Nephron progenitor cell (in vitro differentiated cells): ENCODE measurements at regions not wholly inside any gene's neighbourhood (a gene's known extent, or its start where the extent isn't known, plus 50 kb on each side); places are given as distances from the start of the nearest gene placed in this dataset.

ENCODE experiments used
- DNase-seq: peaks from one replicate; pipeline ENCODE4 v3.0.0; 2021
- H3K27ac Mint-ChIP-seq: 2 replicates; pipeline ENCODE4 v1.8.0; 2021; ENCODE audit warnings: mild to moderate bottlenecking, moderate library complexity, mixed read lengths
- H3K27me3 Mint-ChIP-seq: 2 replicates; pipeline ENCODE4 v1.8.0; 2021; ENCODE audit warnings: mild to moderate bottlenecking, low read depth, mixed read lengths; ENCODE audit not compliant: poor library complexity
- H3K36me3 Mint-ChIP-seq: 2 replicates; pipeline ENCODE4 v1.8.0; 2021; ENCODE audit warnings: low read depth, mixed read lengths
- H3K4me1 Mint-ChIP-seq: 2 replicates; pipeline ENCODE4 v1.8.0; 2021; ENCODE audit warnings: mixed read lengths
- H3K4me3 Mint-ChIP-seq: 2 replicates; pipeline ENCODE4 v1.8.0; 2021; ENCODE audit warnings: mild to moderate bottlenecking, moderate library complexity, mixed read lengths
- H3K9me3 Mint-ChIP-seq: 2 replicates; pipeline ENCODE4 v1.8.0; 2021; ENCODE audit warnings: mild to moderate bottlenecking, moderate library complexity, mixed read lengths
- TF ChIP-seq, protein P1 (sequence below): fragments of 200-600 bp; sonication (generic); IDR thresholded peaks from 2 replicates; pipeline ENCODE4 v1.5.0; 2021; ENCODE audit warnings: antibody characterized with exemption

DNA sequence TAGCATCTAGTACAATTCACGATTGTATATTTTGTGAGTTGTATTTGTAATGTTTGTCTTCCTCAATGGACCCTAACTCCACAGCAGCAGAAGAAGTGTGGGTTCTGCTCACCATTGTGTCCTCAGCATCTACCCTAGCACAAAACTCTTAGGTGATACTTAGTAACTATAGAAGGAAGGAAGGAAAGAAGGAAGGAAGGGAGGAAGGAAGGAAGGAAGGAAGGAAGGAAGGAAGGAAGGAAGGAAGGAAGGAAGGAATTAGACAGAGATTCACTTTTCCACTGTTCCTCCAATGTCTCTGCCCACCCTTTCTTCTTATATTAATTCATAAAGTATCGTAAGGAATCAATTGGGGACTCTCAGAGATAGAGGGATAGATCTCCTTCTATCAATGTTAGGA, 288.2 kb downstream of the NFIB start:
- no peak overlapping the region for H3K4me3 Mint-ChIP-seq
- TF ChIP-seq, protein P1, sequence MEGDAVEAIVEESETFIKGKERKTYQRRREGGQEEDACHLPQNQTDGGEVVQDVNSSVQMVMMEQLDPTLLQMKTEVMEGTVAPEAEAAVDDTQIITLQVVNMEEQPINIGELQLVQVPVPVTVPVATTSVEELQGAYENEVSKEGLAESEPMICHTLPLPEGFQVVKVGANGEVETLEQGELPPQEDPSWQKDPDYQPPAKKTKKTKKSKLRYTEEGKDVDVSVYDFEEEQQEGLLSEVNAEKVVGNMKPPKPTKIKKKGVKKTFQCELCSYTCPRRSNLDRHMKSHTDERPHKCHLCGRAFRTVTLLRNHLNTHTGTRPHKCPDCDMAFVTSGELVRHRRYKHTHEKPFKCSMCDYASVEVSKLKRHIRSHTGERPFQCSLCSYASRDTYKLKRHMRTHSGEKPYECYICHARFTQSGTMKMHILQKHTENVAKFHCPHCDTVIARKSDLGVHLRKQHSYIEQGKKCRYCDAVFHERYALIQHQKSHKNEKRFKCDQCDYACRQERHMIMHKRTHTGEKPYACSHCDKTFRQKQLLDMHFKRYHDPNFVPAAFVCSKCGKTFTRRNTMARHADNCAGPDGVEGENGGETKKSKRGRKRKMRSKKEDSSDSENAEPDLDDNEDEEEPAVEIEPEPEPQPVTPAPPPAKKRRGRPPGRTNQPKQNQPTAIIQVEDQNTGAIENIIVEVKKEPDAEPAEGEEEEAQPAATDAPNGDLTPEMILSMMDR: no peak
- H3K9me3 Mint-ChIP-seq: peaks cover 3% of the 10 kb centered on the region
- peaks cover 28% of the 10 kb centered on the region for H3K4me1 Mint-ChIP-seq
- H3K27me3 Mint-ChIP-seq: no peaks in the 10 kb centered on the region
- no peak for DNase-seq
- H3K27ac Mint-ChIP-seq: no peak overlapping the region
- H3K36me3 Mint-ChIP-seq: no peaks in the 10 kb centered on the region

DNA sequence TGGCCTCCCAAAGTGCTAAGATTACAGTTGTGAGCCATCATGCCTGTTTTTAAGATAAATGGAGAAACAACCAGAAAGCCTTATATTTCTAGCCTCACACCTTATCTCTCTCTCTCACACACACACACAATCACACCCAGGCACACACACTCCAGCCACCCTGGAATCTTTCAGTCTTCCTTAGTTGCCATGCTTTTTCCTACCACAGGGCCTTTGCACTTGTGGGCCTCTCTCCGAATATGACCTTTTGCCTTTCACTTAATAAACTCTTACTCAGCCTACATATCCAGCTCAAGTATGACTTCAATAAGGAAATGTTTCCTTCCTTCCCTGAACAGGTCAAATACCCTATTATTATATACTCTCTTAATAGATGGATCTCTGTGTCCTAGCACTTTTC, 290.7 kb downstream of the NFIB start:
- no peak for DNase-seq
- Mint-ChIP-seq H3K4me3 (no peak overlapping the region), H3K9me3 (peaks cover 3% of the 10 kb centered on the region), H3K27me3 (peaks cover 3% of the 10 kb centered on the region), H3K27ac (no peak overlapping the region), H3K36me3 (no peaks in the 10 kb centered on the region), H3K4me1 (peaks cover 16% of the 10 kb centered on the region)
- TF ChIP-seq, protein P1: no peak

DNA sequence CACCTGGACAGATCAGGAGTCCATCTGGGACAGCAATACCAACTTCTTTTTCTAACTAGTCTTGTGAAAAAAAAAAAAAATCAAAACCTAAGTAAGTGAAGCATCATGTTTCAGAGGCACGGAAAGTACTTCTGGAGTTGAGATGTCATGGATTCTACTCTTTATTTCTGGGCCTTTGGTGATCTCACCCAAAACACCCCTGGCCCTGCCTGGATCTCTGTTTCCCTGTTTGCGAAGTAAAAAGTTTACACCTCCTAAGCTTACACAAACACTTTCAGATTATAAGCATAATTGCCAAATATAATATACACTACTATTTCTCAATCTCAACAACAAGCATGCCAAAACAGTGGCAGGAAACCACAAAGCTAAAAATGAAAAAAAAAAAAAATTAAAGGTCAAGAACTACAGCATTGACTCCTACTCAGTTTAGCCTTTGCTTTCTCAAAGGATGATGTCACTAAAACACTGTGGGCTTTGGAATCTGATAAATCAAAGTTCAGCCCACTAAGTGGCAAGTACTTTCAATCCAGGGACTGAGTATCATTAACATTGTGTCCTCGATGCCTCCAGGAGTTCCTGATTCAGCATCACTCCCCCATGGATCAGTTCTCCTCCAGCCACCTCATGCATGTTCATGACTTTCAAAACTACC, 291.9 kb downstream of the NFIB start:
- H3K4me3 Mint-ChIP-seq: no peak overlapping the region
- no peak overlapping the region for H3K27ac Mint-ChIP-seq
- peaks cover 3% of the 10 kb centered on the region for H3K27me3 Mint-ChIP-seq
- H3K9me3 Mint-ChIP-seq: peaks cover 3% of the 10 kb centered on the region
- TF ChIP-seq, protein P1: no peak
- H3K36me3 Mint-ChIP-seq: no peaks in the 10 kb centered on the region
- DNase-seq: no peak
- H3K4me1 Mint-ChIP-seq: peaks cover 16% of the 10 kb centered on the region

DNA sequence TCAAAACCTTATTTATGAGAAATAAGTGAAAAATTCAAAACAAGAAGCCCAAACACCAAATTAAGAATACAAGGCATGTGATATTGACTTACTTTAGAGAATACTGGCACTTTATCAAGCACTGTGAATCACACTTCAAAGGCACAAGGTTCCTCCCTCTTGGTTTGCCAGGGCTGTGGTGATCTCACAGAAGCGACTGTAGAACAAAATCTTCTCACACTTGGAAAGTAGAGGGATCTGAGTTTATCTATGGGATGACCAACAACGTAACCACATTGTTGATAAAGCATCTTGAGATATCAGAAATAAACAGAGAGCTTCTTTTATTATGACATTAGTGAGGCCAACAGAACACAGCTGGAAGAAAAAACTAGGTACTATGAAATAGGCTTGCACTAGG, 295.9 kb downstream of the NFIB start:
- TF ChIP-seq, protein P1: no peak
- H3K9me3 Mint-ChIP-seq: no peaks in the 10 kb centered on the region

DNA sequence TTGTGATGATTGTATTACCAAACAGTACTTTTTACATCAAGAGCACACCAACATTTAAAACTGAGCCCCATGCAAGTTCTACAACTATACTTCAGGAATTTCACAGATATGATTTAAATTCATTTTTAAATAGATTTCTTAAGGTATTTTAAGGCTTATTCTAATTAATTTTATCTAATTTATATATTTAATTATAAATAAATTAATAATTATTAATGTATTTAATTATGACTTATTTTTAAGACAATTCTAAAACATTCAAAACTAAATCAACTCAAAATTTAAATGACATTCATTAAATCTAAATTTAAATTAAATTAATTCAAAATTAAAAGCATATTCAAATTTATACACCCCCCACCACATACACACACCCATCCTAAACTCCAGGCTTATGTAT, 299.2 kb downstream of the NFIB start:
- DNase-seq: no peak
- Mint-ChIP-seq H3K9me3 (no peaks in the 10 kb centered on the region), H3K27me3 (peaks cover 14% of the 10 kb centered on the region), H3K4me1 (no peaks in the 10 kb centered on the region), H3K27ac (no peak overlapping the region), H3K36me3 (no peaks in the 10 kb centered on the region), H3K4me3 (no peak overlapping the region)
- TF ChIP-seq, protein P1: no peak

More for the DNA sequence above, 295.9 kb downstream of the NFIB start:
- no peak for DNase-seq
- Mint-ChIP-seq H3K27ac (no peak overlapping the region), H3K36me3 (no peaks in the 10 kb centered on the region), H3K27me3 (peaks cover 12% of the 10 kb centered on the region), H3K4me1 (peaks cover 16% of the 10 kb centered on the region), H3K4me3 (no peak overlapping the region)

DNA sequence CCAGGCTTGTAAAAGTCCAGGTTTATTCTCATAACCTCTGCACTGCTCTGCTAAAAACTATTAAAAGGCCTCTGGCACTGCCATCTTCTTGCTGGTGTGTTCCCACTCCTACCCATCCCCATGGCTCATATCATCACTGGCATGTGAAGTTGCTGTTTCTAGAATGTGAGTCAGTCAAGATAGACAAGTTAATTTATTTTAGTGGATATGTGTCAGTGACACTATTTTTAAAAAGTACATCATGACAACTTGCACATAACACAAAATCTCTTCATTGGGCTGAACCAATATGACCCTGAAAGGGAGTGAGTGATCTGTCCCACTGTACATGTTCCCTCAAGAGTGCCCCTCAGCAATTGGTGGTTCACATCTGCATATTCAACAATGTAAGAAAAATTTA, 299.7 kb downstream of the NFIB start:
- Mint-ChIP-seq H3K36me3 (no peaks in the 10 kb centered on the region), H3K9me3 (no peaks in the 10 kb centered on the region), H3K4me1 (no peaks in the 10 kb centered on the region), H3K27ac (no peak overlapping the region), H3K4me3 (no peak overlapping the region), H3K27me3 (peaks cover 14% of the 10 kb centered on the region)
- TF ChIP-seq, protein P1: no peak
- DNase-seq: no peak
